ENCODE measurements at regions not wholly inside any gene's neighbourhood (a gene's known extent, or its start where the extent isn't known, plus 50 kb on each side); places are given as distances from the start of the nearest gene placed in this dataset.

DNA sequence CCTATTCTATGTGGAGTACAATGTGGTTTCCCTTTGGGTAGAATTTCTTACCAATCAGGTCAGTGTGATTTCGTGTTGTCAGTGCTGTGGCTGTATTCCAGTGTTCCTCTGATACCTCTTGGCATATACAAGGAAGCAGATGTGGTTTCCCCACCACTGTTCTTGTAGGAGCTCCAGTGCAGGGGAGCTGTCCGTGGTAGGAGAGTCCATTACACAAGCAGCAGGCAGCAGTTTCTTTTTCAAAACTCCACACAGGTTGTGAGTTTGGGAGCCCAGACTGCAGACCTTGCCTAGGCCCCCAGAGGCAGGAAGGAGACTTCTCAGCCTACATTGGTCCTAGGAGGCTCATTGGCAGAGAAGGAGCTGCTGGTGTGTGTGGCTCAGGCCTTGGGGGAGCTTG, 452.8 kb downstream of the AACS start:
- H3K27me3 ChIP-seq (ENCODE audit: insufficient read depth, low read length) = no peaks in the 10 kb centered on the region
- WGBS (ENCODE audit: extremely low coverage, insufficient read length, low lambda C conversion rate) = no CpG with 5 or more reads among the region's 2 CpGs
- TF ChIP-seq, protein P1, sequence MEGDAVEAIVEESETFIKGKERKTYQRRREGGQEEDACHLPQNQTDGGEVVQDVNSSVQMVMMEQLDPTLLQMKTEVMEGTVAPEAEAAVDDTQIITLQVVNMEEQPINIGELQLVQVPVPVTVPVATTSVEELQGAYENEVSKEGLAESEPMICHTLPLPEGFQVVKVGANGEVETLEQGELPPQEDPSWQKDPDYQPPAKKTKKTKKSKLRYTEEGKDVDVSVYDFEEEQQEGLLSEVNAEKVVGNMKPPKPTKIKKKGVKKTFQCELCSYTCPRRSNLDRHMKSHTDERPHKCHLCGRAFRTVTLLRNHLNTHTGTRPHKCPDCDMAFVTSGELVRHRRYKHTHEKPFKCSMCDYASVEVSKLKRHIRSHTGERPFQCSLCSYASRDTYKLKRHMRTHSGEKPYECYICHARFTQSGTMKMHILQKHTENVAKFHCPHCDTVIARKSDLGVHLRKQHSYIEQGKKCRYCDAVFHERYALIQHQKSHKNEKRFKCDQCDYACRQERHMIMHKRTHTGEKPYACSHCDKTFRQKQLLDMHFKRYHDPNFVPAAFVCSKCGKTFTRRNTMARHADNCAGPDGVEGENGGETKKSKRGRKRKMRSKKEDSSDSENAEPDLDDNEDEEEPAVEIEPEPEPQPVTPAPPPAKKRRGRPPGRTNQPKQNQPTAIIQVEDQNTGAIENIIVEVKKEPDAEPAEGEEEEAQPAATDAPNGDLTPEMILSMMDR (conservative IDR thresholded peaks at IDR 0.05) = no peak
- no peak overlapping the region for H3K56ac ChIP-seq (ENCODE audit: insufficient read length, low read depth, low read length)
- H3K4me1 ChIP-seq (ENCODE audit: insufficient read depth, low read length) = no peaks in the 10 kb centered on the region
- Mint-ChIP-seq H3K4me1 (no peaks in the 10 kb centered on the region), H3K9me3 (no peaks in the 10 kb centered on the region), H3K27me3 (ENCODE audit: low read depth) (peaks cover 17% of the 10 kb centered on the region), H3K36me3 (ENCODE audit: insufficient read depth in 1 of 3, low read depth in 3 of 3) (peaks cover 0 to 35% (median 4%) of the 10 kb centered on the region in 3 experiments; a peak in 4 of 7 replicates), H3K27ac (no peak overlapping the region), H3K4me3 (no peak overlapping the region)
- no peaks in the 10 kb centered on the region for H3K23me2 ChIP-seq (ENCODE audit: insufficient read length, low read depth, low read length, poor library complexity, severe bottlenecking)
- H3K14ac ChIP-seq (ENCODE audit: insufficient read depth, low read length) = no peak overlapping the region
- no peak overlapping the region for H4K91ac ChIP-seq (ENCODE audit: insufficient read length, low read depth, low read length)
- H2AK5ac ChIP-seq (ENCODE audit: insufficient read length, low read length) = no peak overlapping the region
- no peak overlapping the region for H2BK5ac ChIP-seq (ENCODE audit: insufficient read length, low read length)
- H3K18ac ChIP-seq (ENCODE audit: insufficient read length, low read depth, low read length) = no peak overlapping the region
- H3K4ac ChIP-seq (ENCODE audit: low read depth, low read length) = no peak overlapping the region
- H4K8ac ChIP-seq (replicated peaks; ENCODE audit: insufficient read length, low read depth, low read length) = no peak overlapping the region
- peak; percentile 76 for DNase-seq
- H3K79me2 ChIP-seq (ENCODE audit: insufficient read depth, low read length) = no peaks in the 10 kb centered on the region
- no peaks in the 10 kb centered on the region for H3K79me1 ChIP-seq (ENCODE audit: insufficient read depth, low read depth, low read length, poor library complexity, severe bottlenecking)
- H4K5ac ChIP-seq (ENCODE audit: insufficient read length, low read depth, low read length) = no peak overlapping the region
- H3K27ac ChIP-seq (ENCODE audit: insufficient read length, low read depth, low read length) = no peak overlapping the region
- no peaks in the 10 kb centered on the region for H4K20me1 ChIP-seq (ENCODE audit: control insufficient read depth, insufficient read depth, insufficient read length)
- H3T11ph ChIP-seq (ENCODE audit: low read length) = no peak overlapping the region
- no peak overlapping the region for H2BK20ac ChIP-seq (ENCODE audit: low read depth, low read length, poor library complexity, severe bottlenecking)
- H3K23ac ChIP-seq (ENCODE audit: insufficient read length, low read depth, low read length) = no peak overlapping the region
- H3K9ac ChIP-seq (ENCODE audit: extremely low read depth, insufficient read length, low read length) = no peak overlapping the region
- H2AFZ ChIP-seq (ENCODE audit: low read length) = no peak overlapping the region
- H3K9me3 ChIP-seq (ENCODE audit: control insufficient read depth, low read depth, low read length) = no peaks in the 10 kb centered on the region
- H2BK120ac ChIP-seq (ENCODE audit: low read depth, low read length, poor library complexity, severe bottlenecking) = no peak overlapping the region
- H2BK15ac ChIP-seq (ENCODE audit: low read depth, low read length) = no peak overlapping the region
- H3K4me2 ChIP-seq (ENCODE audit: insufficient read depth, insufficient read length, low read length) = no peak overlapping the region
- H2BK12ac ChIP-seq (ENCODE audit: insufficient read length, low read depth, low read length) = no peak overlapping the region

All from H9 (cell line).